Right lobe of liver (tissue), 6 donors: ENCODE measurements at regions not wholly inside any gene's neighbourhood (a gene's known extent, or its start where the extent isn't known, plus 50 kb on each side); places are given as distances from the start of the nearest gene placed in this dataset.

Experiments
- ATAC-seq, 4 donors: fragments of 200-7000 bp; cut with Tn5 transposase; one replicate each; pipeline ENCODE4 v1.9.1; 2020; ENCODE audit warnings: mild to moderate bottlenecking in 4 of 4, moderate library complexity in 4 of 4
- DNase-seq, 3 donors: peaks; one replicate each; pipeline ENCODE4 v3.0.0-alpha.2; 2020
- H3K27ac ChIP-seq, 3 donors: fragments of 200-600 bp; one replicate each; pipeline ENCODE4 v1.8.0; 2022
- H3K27me3 ChIP-seq, 2 donors: fragments of 200-600 bp; one replicate each; pipeline ENCODE4 v1.8.0; 2022
- H3K36me3 ChIP-seq, 4 donors: fragments of 200-600 bp; sonication (generic) in 1 of 4; one replicate each; pipeline versions ENCODE4 v1.5.1 to v1.8.0; 2017 to 2022; ENCODE audit warnings: control low read depth in 1 of 4
- H3K4me1 ChIP-seq, 4 donors: fragments of 200-600 bp; sonication (generic) in 1 of 4; one replicate each; pipeline versions ENCODE4 v1.5.1 to v1.8.0; 2017 to 2022; ENCODE audit warnings: control low read depth in 1 of 4
- H3K4me3 ChIP-seq, 3 donors: fragments of 200-600 bp; one replicate each; pipeline ENCODE4 v1.8.0; 2022
- H3K9me3 ChIP-seq, 4 donors: fragments of 200-600 bp; sonication (generic) in 1 of 4; one replicate each; pipeline versions ENCODE4 v1.5.1 to v1.8.0; 2017 to 2022; ENCODE audit warnings: control low read depth in 1 of 4
- POLR2A ChIP-seq: fragments of 450-650 bp; IDR thresholded peaks from one replicate; pipeline ENCODE4 v1.6.1; 2017; ENCODE audit warnings: antibody characterized with exemption, mild to moderate bottlenecking
- WGBS: methylation state at CpG from one replicate; pipeline ENCODE4 v1.1.6; 2018; ENCODE audit warnings: low coverage, low lambda C conversion rate; ENCODE audit not compliant: insufficient coverage; ENCODE audit errors: missing lambda C conversion rate; 5-methylcytosine and 5-hydroxymethylcytosine counted together
- intact Hi-C, 2 donors: fragments of 100-400 bp; cut with DNase I; formaldehyde crosslinking; loops; one replicate each; pipeline versions ENCODE4 v1.11.2 to v1.14.1; 2022
- TF ChIP-seq, protein P1 (sequence below), 4 donors: fragments of 200-600 bp in 3 of 4; fragments of 450-650 bp in 1 of 4; IDR thresholded peaks; one replicate each; pipeline versions ENCODE4 v1.5.1 to v1.8.0; 2016 to 2022; ENCODE audit warnings: antibody characterized with exemption in 4 of 4, mild to moderate bottlenecking in 2 of 4
- donor health status: DM: no; HTN: yes; CAD: no.
- donor health status: DM: no; HTN: no; CAD: no.
- donor health status: DM: no; HTN: no; CAD: no.
- donor health status: DM: no; HTN: yes; CAD: no.
- donor health status: DM: no; HTN: yes; CAD: no.

DNA sequence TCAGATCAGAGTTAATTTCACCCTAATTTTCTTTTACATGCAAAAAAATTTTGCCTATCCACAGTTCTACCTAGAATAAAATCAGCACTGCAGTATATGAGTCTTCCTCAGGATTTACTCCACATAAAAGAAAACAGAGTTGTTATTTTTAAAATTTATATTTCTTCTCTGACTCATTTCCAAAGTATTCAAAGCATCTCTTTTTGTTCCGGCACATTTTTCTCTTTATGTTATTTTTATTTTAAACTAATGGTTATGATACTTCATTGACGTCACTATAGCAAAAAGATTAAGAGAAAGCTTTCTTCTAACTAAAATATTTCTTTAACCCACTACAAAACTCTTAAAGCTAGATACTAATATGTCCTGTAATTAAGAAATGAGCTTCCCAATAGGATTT, 590.4 kb downstream of the PRELID2 start:
- Histone ChIP-seq H3K4me3 (no peak overlapping the region), H3K36me3 (no peaks in the 10 kb centered on the region), H3K27ac (no peak overlapping the region), H3K4me1 (no peaks in the 10 kb centered on the region), H3K27me3 (no peaks in the 10 kb centered on the region), H3K9me3 (no peaks in the 10 kb centered on the region)
- WGBS = 59% methylated on average over 2 of the region's 2 CpGs
- DNase-seq = no peak
- intact Hi-C loops = no loop called here
- no peak for ATAC-seq
- TF ChIP-seq POLR2A = no peak
- TF ChIP-seq, protein P1, sequence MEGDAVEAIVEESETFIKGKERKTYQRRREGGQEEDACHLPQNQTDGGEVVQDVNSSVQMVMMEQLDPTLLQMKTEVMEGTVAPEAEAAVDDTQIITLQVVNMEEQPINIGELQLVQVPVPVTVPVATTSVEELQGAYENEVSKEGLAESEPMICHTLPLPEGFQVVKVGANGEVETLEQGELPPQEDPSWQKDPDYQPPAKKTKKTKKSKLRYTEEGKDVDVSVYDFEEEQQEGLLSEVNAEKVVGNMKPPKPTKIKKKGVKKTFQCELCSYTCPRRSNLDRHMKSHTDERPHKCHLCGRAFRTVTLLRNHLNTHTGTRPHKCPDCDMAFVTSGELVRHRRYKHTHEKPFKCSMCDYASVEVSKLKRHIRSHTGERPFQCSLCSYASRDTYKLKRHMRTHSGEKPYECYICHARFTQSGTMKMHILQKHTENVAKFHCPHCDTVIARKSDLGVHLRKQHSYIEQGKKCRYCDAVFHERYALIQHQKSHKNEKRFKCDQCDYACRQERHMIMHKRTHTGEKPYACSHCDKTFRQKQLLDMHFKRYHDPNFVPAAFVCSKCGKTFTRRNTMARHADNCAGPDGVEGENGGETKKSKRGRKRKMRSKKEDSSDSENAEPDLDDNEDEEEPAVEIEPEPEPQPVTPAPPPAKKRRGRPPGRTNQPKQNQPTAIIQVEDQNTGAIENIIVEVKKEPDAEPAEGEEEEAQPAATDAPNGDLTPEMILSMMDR (IDR thresholded peaks at IDR 0.05) = no peak

DNA sequence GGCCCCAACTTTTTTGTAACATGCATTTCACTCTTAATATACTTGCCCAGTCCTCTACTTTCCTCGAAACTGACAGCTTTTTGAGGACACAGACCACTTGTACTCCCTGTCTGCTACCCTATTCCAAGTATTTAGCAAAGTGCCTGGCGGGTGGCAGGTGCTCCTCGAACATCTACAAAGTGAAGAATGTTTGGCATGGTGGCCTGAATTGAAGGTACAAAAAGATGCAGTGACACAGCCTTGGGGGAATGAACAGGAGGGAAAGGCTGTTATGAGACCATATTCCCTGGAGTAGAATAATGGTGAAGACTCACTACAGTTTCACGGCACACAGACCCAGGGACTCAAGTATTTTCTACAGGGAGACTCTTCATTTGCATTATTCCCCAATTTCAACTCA, 590.9 kb downstream of the PRELID2 start:
- H3K9me3 ChIP-seq = no peaks in the 10 kb centered on the region
- H3K36me3 ChIP-seq = no peaks in the 10 kb centered on the region
- H3K27ac ChIP-seq = no peak overlapping the region
- 46% methylated on average over 4 of the region's 4 CpGs for WGBS
- no peaks in the 10 kb centered on the region for H3K27me3 ChIP-seq
- DNase-seq = no peak
- no peaks in the 10 kb centered on the region for H3K4me1 ChIP-seq
- no peak overlapping the region for H3K4me3 ChIP-seq
- TF ChIP-seq POLR2A = no peak
- TF ChIP-seq, protein P1 (IDR thresholded peaks at IDR 0.05) = no peak
- intact Hi-C loops = no loop called here
- no peak for ATAC-seq

DNA sequence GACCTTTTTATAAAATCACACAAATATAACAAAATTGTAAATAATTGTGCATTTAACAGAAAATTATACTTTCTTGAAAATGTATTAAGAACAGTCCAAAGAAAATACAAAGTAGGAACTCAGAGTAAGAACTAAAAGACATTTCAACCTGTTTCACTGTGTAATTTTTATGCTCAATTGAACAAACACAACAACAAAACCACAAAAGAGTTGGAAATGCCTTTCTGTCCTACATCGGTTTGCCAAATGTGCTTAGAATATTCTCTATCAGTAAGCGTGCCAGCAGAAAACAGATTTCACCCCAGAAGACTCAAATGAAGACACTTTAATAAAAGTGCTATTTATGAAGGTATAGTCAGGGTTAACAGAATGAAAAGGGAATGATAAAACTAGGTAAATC, 592.1 kb downstream of the PRELID2 start:
- TF ChIP-seq, protein P1 (IDR thresholded peaks at IDR 0.05) = no peak
- TF ChIP-seq POLR2A = no peak
- H3K36me3 ChIP-seq = no peaks in the 10 kb centered on the region
- 84% methylated on average over 2 of the region's 2 CpGs for WGBS
- H3K4me1 ChIP-seq = no peaks in the 10 kb centered on the region
- no peaks in the 10 kb centered on the region for H3K27me3 ChIP-seq
- intact Hi-C loops = no loop called here
- no peaks in the 10 kb centered on the region for H3K9me3 ChIP-seq
- ATAC-seq (no peak), DNase-seq (no peak)
- H3K4me3 ChIP-seq = no peak overlapping the region
- no peak overlapping the region for H3K27ac ChIP-seq

DNA sequence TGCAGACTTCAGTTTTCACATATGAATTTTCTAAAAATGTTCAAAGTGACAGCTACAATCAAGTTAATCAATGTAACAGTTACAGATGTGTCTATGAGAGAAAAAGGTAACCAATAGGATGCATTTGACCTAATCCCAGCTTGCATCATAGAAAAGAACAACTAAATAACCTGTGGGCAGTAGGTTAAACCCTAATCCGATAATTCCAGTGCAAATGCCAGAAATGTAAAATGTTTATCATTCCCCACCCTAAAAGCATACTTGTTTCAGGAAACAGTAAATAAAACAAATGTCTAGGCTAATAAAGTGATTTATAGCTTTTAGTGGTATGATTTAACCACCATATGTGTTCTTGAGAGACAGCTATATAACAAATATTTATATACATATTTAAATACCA, 592.6 kb downstream of the PRELID2 start:
- TF ChIP-seq, protein P1 (IDR thresholded peaks at IDR 0.05) = no peak
- no peak for TF ChIP-seq POLR2A
- 73% methylated on average over 1 of the region's 1 CpG for whole genome bisulfite sequencing
- intact Hi-C loops = no loop called here
- Histone ChIP-seq H3K4me3 (no peak overlapping the region), H3K4me1 (no peaks in the 10 kb centered on the region), H3K9me3 (no peaks in the 10 kb centered on the region), H3K27ac (no peak overlapping the region), H3K36me3 (no peaks in the 10 kb centered on the region), H3K27me3 (no peaks in the 10 kb centered on the region)
- no peak for ATAC-seq
- no peak for DNase-seq

DNA sequence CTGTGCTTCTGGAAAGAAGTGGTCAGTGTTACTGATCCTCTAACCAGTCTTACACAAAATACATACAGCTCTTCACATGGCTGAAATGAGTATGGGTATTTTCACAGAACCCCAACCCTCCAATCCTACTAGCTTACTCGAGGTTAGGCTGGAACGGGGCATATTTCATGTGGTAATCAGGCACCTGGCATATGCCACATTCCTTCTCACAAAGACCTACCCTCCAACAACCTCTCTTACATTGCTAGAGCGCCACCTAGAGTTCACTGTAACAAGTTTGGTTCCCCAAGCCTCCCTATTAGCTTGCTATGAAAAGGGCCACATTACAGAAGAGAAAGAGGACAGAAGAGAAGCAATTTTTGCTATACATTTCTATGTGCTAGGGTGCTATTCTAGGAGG, 597.3 kb downstream of the PRELID2 start:
- Histone ChIP-seq H3K36me3 (no peaks in the 10 kb centered on the region), H3K4me1 (no peaks in the 10 kb centered on the region), H3K27me3 (no peaks in the 10 kb centered on the region), H3K9me3 (no peaks in the 10 kb centered on the region), H3K4me3 (no peak overlapping the region), H3K27ac (no peak overlapping the region)
- TF ChIP-seq POLR2A = no peak
- TF ChIP-seq, protein P1 (IDR thresholded peaks at IDR 0.05) = peak in 3 of 4 donors; percentile 11 to 31 (median 16)
- ATAC-seq = peak in 2 of 4 donors; percentile 15 to 33
- 3% methylated on average over 3 of the region's 3 CpGs for WGBS
- intact Hi-C loops = no loop called here
- no peak for DNase-seq
